Ishikawa (cell line): ENCODE measurements at regions not wholly inside any gene's neighbourhood (a gene's known extent, or its start where the extent isn't known, plus 50 kb on each side); places are given as distances from the start of the nearest gene placed in this dataset.

Source experiments
- CEBPB ChIP-seq: IDR thresholded peaks from 2 replicates; pipeline ENCODE4 v1.6.1; 2012
- CREB1 ChIP-seq: IDR thresholded peaks from 2 replicates; pipeline ENCODE4 v1.6.1; 2012; ENCODE audit warnings: low read depth
- EGR1 ChIP-seq: IDR thresholded peaks from 2 replicates; pipeline ENCODE4 v1.6.1; 2012
- EP300 ChIP-seq: IDR thresholded peaks from 2 replicates; pipeline ENCODE4 v1.6.1; 2012; ENCODE audit warnings: borderline replicate concordance
- FOXM1 ChIP-seq: IDR thresholded peaks from 2 replicates; pipeline ENCODE4 v1.6.1; 2012; ENCODE audit warnings: low read depth, borderline replicate concordance
- NFIC ChIP-seq: IDR thresholded peaks from 2 replicates; pipeline ENCODE4 v1.6.1; 2012
- RAD21 ChIP-seq: IDR thresholded peaks from 2 replicates; pipeline ENCODE4 v1.6.1; 2012; ENCODE audit warnings: low read depth
- TAF1 ChIP-seq: IDR thresholded peaks from 2 replicates; pipeline ENCODE4 v1.6.1; 2012; ENCODE audit warnings: low read depth, mild to moderate bottlenecking
- TCF12 ChIP-seq: IDR thresholded peaks from 2 replicates; pipeline ENCODE4 v1.6.1; 2012; ENCODE audit warnings: low read depth
- TEAD4 ChIP-seq: IDR thresholded peaks from 2 replicates; pipeline ENCODE4 v1.6.1; 2012
- YY1 ChIP-seq: IDR thresholded peaks from 2 replicates; pipeline ENCODE4 v1.6.1; 2012; ENCODE audit warnings: low read depth
- ZBTB7A ChIP-seq: IDR thresholded peaks from 2 replicates; pipeline ENCODE4 v1.6.1; 2012; ENCODE audit warnings: low read depth
- TF ChIP-seq, protein P1 (sequence below): IDR thresholded peaks from 2 replicates; pipeline ENCODE4 v1.6.1; 2012
- TF ChIP-seq, protein P2 (sequence below): IDR thresholded peaks from 2 replicates; pipeline ENCODE4 v1.6.1; 2012
- TF ChIP-seq, protein P3 (sequence below): IDR thresholded peaks from 2 replicates; pipeline ENCODE4 v1.6.1; 2012; ENCODE audit warnings: low read depth, mild to moderate bottlenecking

DNA sequence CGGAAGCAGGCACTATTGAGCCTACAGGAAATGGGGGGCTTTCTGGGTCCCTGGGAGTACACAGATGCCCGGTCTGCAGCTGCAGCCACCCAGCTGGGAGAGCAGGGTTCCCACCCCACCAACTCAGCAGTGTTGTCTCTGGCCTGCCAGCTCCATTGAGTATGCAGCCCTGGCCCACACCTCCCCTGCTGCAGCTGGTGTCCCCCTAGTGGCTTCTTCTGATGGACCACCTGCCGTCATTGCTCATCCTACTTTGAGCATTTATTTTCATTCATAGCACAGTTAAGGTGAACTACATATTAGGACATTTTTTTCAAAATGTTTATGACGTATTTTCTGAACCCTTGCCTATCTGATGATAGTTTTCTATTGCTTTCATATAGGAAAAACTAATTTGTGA is 189.8 kb upstream of the LYPLAL1 start:
- TF ChIP-seq YY1 (no peak), TCF12 (no peak), CEBPB (no peak), EGR1 (no peak), CREB1 (no peak), ZBTB7A (no peak), RAD21 (no peak), FOXM1 (no peak), TEAD4 (no peak), NFIC (no peak), TAF1 (no peak), EP300 (no peak)
- TF ChIP-seq, protein P1, sequence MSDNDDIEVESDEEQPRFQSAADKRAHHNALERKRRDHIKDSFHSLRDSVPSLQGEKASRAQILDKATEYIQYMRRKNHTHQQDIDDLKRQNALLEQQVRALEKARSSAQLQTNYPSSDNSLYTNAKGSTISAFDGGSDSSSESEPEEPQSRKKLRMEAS, result no peak
- TF ChIP-seq, protein P2, sequence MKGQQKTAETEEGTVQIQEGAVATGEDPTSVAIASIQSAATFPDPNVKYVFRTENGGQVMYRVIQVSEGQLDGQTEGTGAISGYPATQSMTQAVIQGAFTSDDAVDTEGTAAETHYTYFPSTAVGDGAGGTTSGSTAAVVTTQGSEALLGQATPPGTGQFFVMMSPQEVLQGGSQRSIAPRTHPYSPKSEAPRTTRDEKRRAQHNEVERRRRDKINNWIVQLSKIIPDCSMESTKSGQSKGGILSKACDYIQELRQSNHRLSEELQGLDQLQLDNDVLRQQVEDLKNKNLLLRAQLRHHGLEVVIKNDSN, result no peak
- TF ChIP-seq, protein P3, sequence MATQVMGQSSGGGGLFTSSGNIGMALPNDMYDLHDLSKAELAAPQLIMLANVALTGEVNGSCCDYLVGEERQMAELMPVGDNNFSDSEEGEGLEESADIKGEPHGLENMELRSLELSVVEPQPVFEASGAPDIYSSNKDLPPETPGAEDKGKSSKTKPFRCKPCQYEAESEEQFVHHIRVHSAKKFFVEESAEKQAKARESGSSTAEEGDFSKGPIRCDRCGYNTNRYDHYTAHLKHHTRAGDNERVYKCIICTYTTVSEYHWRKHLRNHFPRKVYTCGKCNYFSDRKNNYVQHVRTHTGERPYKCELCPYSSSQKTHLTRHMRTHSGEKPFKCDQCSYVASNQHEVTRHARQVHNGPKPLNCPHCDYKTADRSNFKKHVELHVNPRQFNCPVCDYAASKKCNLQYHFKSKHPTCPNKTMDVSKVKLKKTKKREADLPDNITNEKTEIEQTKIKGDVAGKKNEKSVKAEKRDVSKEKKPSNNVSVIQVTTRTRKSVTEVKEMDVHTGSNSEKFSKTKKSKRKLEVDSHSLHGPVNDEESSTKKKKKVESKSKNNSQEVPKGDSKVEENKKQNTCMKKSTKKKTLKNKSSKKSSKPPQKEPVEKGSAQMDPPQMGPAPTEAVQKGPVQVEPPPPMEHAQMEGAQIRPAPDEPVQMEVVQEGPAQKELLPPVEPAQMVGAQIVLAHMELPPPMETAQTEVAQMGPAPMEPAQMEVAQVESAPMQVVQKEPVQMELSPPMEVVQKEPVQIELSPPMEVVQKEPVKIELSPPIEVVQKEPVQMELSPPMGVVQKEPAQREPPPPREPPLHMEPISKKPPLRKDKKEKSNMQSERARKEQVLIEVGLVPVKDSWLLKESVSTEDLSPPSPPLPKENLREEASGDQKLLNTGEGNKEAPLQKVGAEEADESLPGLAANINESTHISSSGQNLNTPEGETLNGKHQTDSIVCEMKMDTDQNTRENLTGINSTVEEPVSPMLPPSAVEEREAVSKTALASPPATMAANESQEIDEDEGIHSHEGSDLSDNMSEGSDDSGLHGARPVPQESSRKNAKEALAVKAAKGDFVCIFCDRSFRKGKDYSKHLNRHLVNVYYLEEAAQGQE, result no peak

DNA sequence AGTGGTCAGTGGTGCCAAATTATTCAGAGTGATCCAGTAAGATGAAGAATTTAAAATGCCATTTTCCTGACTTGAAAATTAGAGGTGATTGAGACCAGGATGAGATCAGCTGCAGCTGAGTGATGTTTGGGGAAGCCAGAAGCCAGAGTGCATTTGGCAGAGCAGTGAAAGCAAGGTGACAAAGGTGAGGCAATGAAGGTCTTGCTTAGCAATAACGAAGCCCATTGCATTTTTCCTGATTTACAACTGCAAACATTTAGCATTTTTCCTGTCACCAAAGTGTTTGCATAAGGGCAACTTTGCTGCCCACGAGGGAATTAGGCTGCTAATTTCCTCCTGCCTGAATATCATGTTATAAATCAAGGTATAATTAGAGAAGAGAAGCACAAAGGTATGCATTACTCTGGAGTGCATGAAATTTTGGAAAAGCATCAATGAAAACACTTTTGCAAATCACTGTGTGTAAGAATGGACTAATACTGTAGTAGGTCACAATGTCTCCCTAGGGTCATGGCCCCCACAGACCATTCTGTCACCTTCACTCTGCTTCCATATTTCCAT is 188.2 kb upstream of the LYPLAL1 start:
- TF ChIP-seq TCF12, result no peak
- TF ChIP-seq CEBPB, result no peak

DNA sequence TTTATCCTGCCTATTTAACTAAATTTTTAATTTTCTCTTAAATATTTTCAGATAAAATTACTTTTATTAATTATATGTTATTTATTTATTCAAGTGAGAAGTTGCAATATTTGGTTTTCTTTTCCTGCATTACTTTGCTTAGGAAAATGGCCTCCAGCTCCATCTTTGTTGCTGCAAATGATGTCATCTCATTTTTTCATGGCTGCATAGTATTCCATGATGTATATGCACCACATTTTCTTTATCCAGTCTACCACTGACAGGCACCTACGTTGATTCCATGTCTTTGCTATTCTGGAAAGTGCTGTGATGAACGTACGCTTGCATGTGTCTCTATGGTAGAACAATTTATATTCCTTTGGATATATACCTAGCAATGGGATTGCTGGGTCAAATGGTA is 186.9 kb upstream of the LYPLAL1 start:
- TF ChIP-seq YY1 (no peak), CEBPB (no peak), TCF12 (no peak), EP300 (no peak), ZBTB7A (no peak), EGR1 (no peak), NFIC (no peak)
- TF ChIP-seq, protein P1, result no peak
- TF ChIP-seq, protein P3, result no peak

DNA sequence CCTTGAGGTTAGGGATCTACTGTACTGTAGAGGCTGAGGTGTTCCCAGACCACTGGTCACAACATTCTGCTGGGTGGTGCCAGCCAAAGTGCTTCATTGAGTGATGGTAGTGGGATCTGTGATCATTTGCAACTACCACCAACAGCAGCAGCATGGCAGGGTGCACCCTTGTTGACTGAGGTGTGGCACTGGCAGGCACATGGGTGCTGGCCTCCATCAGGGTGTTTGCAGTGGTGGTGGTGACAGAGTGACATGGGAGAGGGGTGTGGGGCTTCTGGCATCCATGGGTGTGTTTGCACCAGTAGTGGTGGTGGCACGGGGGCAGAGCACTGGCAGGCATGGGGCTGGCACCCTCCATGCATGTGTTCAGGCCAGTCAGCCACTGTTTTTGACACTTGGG is 183.7 kb upstream of the LYPLAL1 start:
- no peak for TF ChIP-seq TAF1
- no peak for TF ChIP-seq RAD21

DNA sequence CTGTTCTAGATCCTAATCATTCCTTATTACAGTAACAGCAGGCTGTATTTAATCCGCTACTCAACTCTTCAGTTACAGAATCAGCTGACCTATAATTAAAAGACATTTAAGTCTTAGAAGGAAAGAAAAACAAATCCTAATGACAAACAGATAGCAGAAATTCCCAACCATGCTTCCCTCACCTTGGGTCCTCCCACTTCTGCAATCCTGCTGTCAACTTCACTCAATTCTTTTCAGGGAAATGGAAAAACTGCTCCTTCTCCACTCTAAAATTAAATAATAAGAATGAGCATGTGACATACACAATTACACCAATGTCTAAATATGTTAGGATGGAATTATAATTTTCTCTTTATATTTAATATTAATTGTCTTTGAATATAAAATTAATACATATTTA is 182.6 kb upstream of the LYPLAL1 start:
- TF ChIP-seq YY1, result no peak
- TF ChIP-seq CEBPB, result no peak
- no peak for TF ChIP-seq TEAD4
- no peak for TF ChIP-seq ZBTB7A
- TF ChIP-seq, protein P1, result no peak
- TF ChIP-seq, protein P2, result no peak
- no peak for TF ChIP-seq NFIC
- no peak for TF ChIP-seq CREB1
- TF ChIP-seq TAF1, result no peak
- no peak for TF ChIP-seq RAD21
- no peak for TF ChIP-seq TCF12
- no peak for TF ChIP-seq EGR1
- no peak for TF ChIP-seq EP300

DNA sequence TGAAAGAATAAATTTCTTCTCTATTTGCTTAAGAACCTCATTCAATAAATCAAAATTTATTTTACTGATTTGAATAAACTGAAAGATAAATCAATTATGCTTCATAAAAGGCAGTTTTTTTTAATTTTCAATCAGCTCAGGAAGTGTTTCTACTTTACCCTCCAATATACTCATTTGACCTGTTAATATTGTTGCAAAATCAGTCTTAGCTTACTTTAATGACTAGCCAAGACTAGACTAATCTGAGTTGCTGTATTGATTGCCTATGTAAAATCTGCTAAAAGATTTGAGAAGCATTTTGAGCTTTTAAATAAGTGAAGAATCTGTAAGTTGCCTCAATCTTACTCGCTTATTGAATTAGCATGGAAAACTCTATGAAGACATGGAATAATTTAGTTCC is 179.1 kb upstream of the LYPLAL1 start:
- TF ChIP-seq NFIC, result no peak

DNA sequence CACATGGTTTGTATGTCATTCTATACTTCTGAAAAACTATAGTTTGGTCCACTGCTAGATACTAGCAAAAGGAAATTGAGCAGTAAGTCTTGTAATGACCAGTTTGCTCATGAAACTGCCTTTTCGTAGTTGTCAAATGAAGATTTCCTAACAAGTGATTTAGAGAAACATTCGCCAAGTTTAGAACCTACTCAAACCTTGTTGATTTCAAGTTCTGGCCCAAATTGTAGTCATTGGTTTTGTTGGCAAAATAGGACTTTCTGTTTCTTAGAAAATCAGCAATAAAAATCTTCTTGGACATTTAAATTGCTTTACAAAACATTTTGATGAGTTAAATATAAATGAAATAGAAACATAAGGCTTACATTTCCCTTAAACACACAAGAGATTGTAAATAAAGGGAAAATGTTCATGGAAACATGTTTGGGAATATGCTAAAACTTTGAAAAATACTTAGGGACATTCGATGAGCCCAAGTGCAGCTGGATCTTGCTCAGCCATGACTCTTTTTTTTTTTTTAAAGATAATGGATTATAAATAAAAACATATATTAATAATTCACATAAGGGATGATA is 178.5 kb upstream of the LYPLAL1 start:
- no peak for TF ChIP-seq YY1
- no peak for TF ChIP-seq EP300
- TF ChIP-seq, protein P2, result no peak
- TF ChIP-seq ZBTB7A, result no peak
- TF ChIP-seq, protein P1, result no peak
- no peak for TF ChIP-seq TCF12
- no peak for TF ChIP-seq EGR1
- TF ChIP-seq NFIC, result no peak
